Transverse colon (tissue), 4 donors: ENCODE measurements at regions not wholly inside any gene's neighbourhood (a gene's known extent, or its start where the extent isn't known, plus 50 kb on each side); places are given as distances from the start of the nearest gene placed in this dataset.
"Not testable (repeated sequence)": the region's sequence is repeated elsewhere in the genome, so short reads cannot be mapped to it uniquely, and the experiment has no call there.

ENCODE experiments used
- DNase-seq: peaks from one replicate; pipeline ENCODE4 v3.0.0-alpha.2; 2019
- H3K27ac ChIP-seq, 4 donors: fragments of 200-600 bp; sonication (generic); 2 replicates each; pipeline ENCODE4 v1.5.1; 2016 to 2018; ENCODE audit warnings: inconsistent platforms in 4 of 4
- H3K27me3 ChIP-seq: fragments of 200-600 bp; sonication (generic); 2 replicates; pipeline ENCODE4 v1.5.1; 2017; ENCODE audit warnings: inconsistent platforms
- H3K36me3 ChIP-seq, 4 donors: fragments of 200-600 bp; sonication (generic); 2 replicates each; pipeline ENCODE4 v1.5.1; 2017 to 2019; ENCODE audit warnings: inconsistent platforms in 4 of 4
- H3K4me1 ChIP-seq, 4 donors: fragments of 200-600 bp; sonication (generic); 2 replicates each; pipeline ENCODE4 v1.5.1; 2017 to 2020; ENCODE audit warnings: inconsistent platforms in 4 of 4
- H3K4me3 ChIP-seq, 4 donors: fragments of 200-600 bp; sonication (generic); 1 replicate in 1 of 4; 2 replicates in 3 of 4; pipeline versions ENCODE4 v1.5.1 to v1.6.1; 2017 to 2019; ENCODE audit warnings: inconsistent platforms in 4 of 4
- H3K9me3 ChIP-seq, 2 donors: fragments of 200-600 bp; sonication (generic); 2 replicates each; pipeline ENCODE4 v1.5.1; 2017 to 2019; ENCODE audit warnings: inconsistent platforms in 2 of 2
- EP300 ChIP-seq: sonication (generic); formaldehyde crosslinking; IDR thresholded peaks from one replicate; pipeline ENCODE4 v1.6.1; 2017; ENCODE audit warnings: antibody characterized with exemption, low read depth
- POLR2A ChIP-seq: fragments of 450-650 bp; IDR thresholded peaks from one replicate; pipeline ENCODE4 v1.6.1; 2016; ENCODE audit warnings: antibody characterized with exemption, mild to moderate bottlenecking, moderate library complexity
- POLR2AphosphoS5 ChIP-seq, 3 donors: sonication (generic); formaldehyde crosslinking; IDR thresholded peaks; one replicate each; pipeline ENCODE4 v1.6.1; 2016; ENCODE audit warnings: antibody characterized with exemption in 3 of 3
- WGBS, 2 donors: methylation state at CpG; one replicate each; pipeline ENCODE4 v1.1.5; 2018; ENCODE audit warnings: low coverage in 1 of 2; 5-methylcytosine and 5-hydroxymethylcytosine counted together
- in situ Hi-C, 4 donors: fragments of 200-750 bp; cut with MboI; loops; one replicate each; pipeline versions ENCODE4 v1.15.0 to v1.15.1; 2017; ENCODE audit warnings: low sequenced_read_pairs in 3 of 4, low pct_ligation_motif_present in 1 of 4, low pct_unique_long_range_greater_than_20kb in 1 of 4
- intact Hi-C: fragments of 100-400 bp; cut with DNase I; formaldehyde crosslinking; loops from one replicate; pipeline ENCODE4 v1.15.1; 2023; ENCODE audit warnings: low total_unique reads
- TF ChIP-seq, protein P1 (sequence below), 5 experiments: fragments of 200-600 bp in 3 of 5; fragments of 450-650 bp in 2 of 5; sonication (generic) in 3 of 5; IDR thresholded peaks; 1 replicate in 2 of 5; 2 replicates in 3 of 5; pipeline ENCODE4 v1.5.1; 2016 to 2017; ENCODE audit warnings: antibody characterized with exemption in 5 of 5, inconsistent platforms in 3 of 5, mild to moderate bottlenecking in 2 of 5, moderate library complexity in 1 of 5

DNA sequence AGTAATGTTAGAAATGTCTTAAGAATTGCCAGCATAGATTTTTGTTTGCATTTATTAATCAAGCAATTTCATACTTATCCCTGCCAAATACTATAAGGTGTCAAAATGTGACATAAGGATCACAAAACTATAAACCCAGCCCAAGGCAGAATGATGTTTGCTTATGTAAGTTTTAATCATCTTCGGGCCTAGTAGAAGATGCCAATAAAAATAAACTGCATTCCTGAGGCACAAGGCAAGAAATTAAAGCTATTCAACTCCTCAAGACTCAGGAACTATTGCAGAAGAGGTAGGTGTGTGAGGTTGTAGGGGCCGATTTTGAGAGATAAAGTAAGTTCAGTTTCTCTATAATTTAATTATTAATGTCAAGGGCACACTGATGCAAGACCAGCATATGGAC lies 189.4 kb upstream of the AHR start:
- TF ChIP-seq POLR2AphosphoS5 (IDR thresholded peaks at IDR 0.05): no peak
- Histone ChIP-seq H3K4me3 (no peak overlapping the region), H3K4me1 (peaks cover 0 to 5% (median 2%) of the 10 kb centered on the region in 4 donors), H3K27me3 (no peaks in the 10 kb centered on the region), H3K9me3 (no peaks in the 10 kb centered on the region), H3K36me3 (no peaks in the 10 kb centered on the region), H3K27ac (no peak overlapping the region)
- intact Hi-C loops (no loop called here), in situ Hi-C loops (no loop called here)
- WGBS, 2 donors: 36 to 51% methylated on average over 2 of the region's 2 CpGs
- no peak for DNase-seq

DNA sequence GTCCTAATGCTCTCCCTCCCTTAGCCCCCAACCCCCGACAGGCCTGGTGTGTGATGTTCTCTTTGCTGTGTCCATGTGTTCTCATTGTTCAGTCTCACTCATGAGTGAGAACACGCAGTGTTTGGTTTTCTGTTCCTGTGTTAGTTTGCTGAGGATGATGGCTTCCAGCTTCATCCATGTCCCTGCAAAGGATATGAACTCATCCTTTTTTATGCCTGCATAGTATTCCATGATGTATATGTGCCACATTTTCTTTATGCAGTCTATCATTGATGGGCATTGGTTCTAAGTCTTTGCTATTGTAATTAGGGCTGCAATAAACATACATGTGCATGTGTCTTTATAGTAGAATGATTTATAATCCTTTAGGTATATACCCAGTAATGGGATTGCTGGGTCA lies 184.7 kb upstream of the AHR start:
- H3K4me3 ChIP-seq, H3K9me3 ChIP-seq, in situ Hi-C loops, DNase-seq, H3K27ac ChIP-seq, H3K4me1 ChIP-seq, H3K36me3 ChIP-seq, H3K27me3 ChIP-seq: not testable (repeated sequence)
- WGBS, 2 donors: 75 to 88% methylated on average over 2 of the region's 2 CpGs
- intact Hi-C loops: loop anchor here (5.0 kb wide), 2 partner anchors 619 to 1466 kb away; no protein-coding TSS in a partner anchor

DNA sequence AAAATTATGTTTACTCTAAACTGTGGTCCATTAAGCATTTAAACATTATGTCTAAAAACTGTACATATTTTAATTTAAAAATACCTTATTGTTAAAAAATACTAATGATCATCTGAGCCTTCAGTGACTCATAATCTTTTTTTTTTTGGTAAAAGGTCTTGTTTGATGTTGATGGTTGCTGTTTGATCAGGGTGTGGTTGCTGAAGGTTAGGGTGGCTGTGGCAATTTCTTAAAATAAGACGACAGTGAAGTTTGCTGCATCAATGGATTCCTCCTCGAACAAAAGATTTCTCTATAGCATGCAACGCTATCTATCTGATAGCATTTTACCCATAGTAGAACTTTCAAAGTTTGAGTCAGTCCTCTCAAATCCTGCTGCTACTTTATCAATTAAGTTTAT lies 180.0 kb upstream of the AHR start:
- 93 to 98% methylated on average over 3 of the region's 3 CpGs for WGBS, 2 donors
- no peak overlapping the region for H3K27ac ChIP-seq
- no peak overlapping the region for H3K4me3 ChIP-seq
- intact Hi-C loops (no loop called here), in situ Hi-C loops (no loop called here)
- H3K9me3 ChIP-seq: no peaks in the 10 kb centered on the region
- TF ChIP-seq POLR2AphosphoS5 (IDR thresholded peaks at IDR 0.05) (no peak), EP300 (no peak), POLR2A (no peak)
- TF ChIP-seq, protein P1, sequence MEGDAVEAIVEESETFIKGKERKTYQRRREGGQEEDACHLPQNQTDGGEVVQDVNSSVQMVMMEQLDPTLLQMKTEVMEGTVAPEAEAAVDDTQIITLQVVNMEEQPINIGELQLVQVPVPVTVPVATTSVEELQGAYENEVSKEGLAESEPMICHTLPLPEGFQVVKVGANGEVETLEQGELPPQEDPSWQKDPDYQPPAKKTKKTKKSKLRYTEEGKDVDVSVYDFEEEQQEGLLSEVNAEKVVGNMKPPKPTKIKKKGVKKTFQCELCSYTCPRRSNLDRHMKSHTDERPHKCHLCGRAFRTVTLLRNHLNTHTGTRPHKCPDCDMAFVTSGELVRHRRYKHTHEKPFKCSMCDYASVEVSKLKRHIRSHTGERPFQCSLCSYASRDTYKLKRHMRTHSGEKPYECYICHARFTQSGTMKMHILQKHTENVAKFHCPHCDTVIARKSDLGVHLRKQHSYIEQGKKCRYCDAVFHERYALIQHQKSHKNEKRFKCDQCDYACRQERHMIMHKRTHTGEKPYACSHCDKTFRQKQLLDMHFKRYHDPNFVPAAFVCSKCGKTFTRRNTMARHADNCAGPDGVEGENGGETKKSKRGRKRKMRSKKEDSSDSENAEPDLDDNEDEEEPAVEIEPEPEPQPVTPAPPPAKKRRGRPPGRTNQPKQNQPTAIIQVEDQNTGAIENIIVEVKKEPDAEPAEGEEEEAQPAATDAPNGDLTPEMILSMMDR (IDR thresholded peaks at IDR 0.05): no peak
- no peaks in the 10 kb centered on the region for H3K36me3 ChIP-seq
- no peaks in the 10 kb centered on the region for H3K27me3 ChIP-seq
- no peak for DNase-seq
- no peaks in the 10 kb centered on the region for H3K4me1 ChIP-seq

DNA sequence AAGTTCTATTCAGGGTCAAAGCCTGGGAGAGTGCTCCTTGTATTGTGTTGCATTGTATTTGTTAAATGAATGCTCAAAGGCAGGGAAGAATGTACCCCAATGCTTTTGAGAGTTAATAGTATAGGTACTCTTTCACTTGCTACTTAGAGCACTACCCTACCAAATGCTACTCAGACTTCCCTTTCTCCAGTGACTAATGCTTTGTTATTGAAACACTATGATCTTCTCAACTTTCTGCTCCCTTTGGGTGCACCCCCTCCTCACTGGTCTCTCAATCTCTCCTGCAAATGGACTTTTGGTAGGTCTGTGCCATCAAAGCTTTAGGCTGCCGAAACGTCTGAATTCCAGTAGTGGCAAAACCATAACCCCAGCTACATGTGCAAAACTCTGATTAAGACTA lies 177.7 kb upstream of the AHR start:
- H3K27me3 ChIP-seq: no peaks in the 10 kb centered on the region
- no peaks in the 10 kb centered on the region for H3K36me3 ChIP-seq
- intact Hi-C loops (no loop called here), in situ Hi-C loops (no loop called here)
- no peak overlapping the region for H3K4me3 ChIP-seq
- TF ChIP-seq POLR2AphosphoS5 (IDR thresholded peaks at IDR 0.05) (no peak), POLR2A (no peak), EP300 (no peak)
- TF ChIP-seq, protein P1 (IDR thresholded peaks at IDR 0.05): no peak
- WGBS, 2 donors: 95% methylated on average over 2 of the region's 2 CpGs; no CpG with 5 or more reads in 1 of the 2 donors
- H3K9me3 ChIP-seq: no peaks in the 10 kb centered on the region
- no peak overlapping the region for H3K27ac ChIP-seq
- H3K4me1 ChIP-seq: no peaks in the 10 kb centered on the region
- DNase-seq: no peak

DNA sequence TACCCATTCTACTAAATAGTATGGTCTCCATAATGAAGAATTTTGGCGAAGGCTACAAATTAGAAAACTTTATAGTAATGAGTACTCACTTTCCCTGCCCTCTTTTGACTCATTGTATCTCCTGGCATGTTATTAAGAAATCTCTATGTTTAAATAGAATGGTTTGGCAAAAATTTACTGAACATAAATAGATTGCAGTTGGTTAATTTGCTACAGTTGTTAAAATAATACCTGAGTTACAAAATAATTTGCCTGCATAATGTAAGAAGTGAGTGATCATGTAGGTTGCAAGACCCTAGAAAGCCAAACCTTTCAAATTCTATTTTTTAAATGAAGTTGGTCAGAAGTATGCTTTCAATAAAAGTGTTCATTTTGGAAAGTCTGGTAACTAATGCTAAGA lies 176.8 kb upstream of the AHR start:
- H3K36me3 ChIP-seq: no peaks in the 10 kb centered on the region
- intact Hi-C loops: no loop called here
- in situ Hi-C loops: no loop called here
- TF ChIP-seq, protein P1 (IDR thresholded peaks at IDR 0.05): no peak
- TF ChIP-seq POLR2AphosphoS5 (IDR thresholded peaks at IDR 0.05) (no peak), POLR2A (no peak), EP300 (no peak)
- no peaks in the 10 kb centered on the region for H3K27me3 ChIP-seq
- no peak for DNase-seq
- no peak overlapping the region for H3K27ac ChIP-seq
- no peaks in the 10 kb centered on the region for H3K4me1 ChIP-seq
- H3K4me3 ChIP-seq: no peak overlapping the region
- no peaks in the 10 kb centered on the region for H3K9me3 ChIP-seq
- 88 to 95% methylated on average over 1 of the region's 1 CpG for WGBS, 2 donors
